ENCODE measurements at regions not wholly inside any gene's neighbourhood (a gene's known extent, or its start where the extent isn't known, plus 50 kb on each side); places are given as distances from the start of the nearest gene placed in this dataset.

- 87 to 90% methylated on average over 5 of the region's 5 CpGs for WGBS, 2 donors
Measured at GRCh38 chr2:58930537-58930936, 689.4 kb upstream of the FANCL start.

GRCh38 chr2:58928973-58929372 is 687.8 kb upstream of the FANCL start:
- no peak overlapping the region for H3K27ac ChIP-seq (ENCODE audit: low read depth in 2 of 2, low read length in 1 of 2)
- no peaks in the 10 kb centered on the region for H3K36me3 ChIP-seq (ENCODE audit: control insufficient read depth in 2 of 2, insufficient read depth in 2 of 2, low read length in 1 of 2)
- H3K9me3 ChIP-seq (ENCODE audit: control insufficient read depth in 2 of 2, insufficient read depth in 1 of 2, low read depth in 1 of 2, low read length in 1 of 2) = no peaks in the 10 kb centered on the region

More at GRCh38 chr2:58930537-58930936, 689.4 kb upstream of the FANCL start:
- Histone ChIP-seq H3K4me3 (ENCODE audit: low read depth in 1 of 2, low read length in 2 of 2) (no peak overlapping the region), H3K27me3 (ENCODE audit: control insufficient read depth in 1 of 2, insufficient read depth in 2 of 2, low read length in 2 of 2) (no peaks in the 10 kb centered on the region), H3K27ac (ENCODE audit: low read depth in 2 of 2, low read length in 1 of 2) (no peak overlapping the region), H3K36me3 (ENCODE audit: control insufficient read depth in 2 of 2, insufficient read depth in 2 of 2, low read length in 1 of 2) (no peaks in the 10 kb centered on the region), H3K9me3 (ENCODE audit: control insufficient read depth in 2 of 2, insufficient read depth in 1 of 2, low read depth in 1 of 2, low read length in 1 of 2) (no peaks in the 10 kb centered on the region), H3K4me1 (ENCODE audit: control insufficient read depth in 2 of 2, insufficient read depth in 2 of 2, low read length in 1 of 2) (no peaks in the 10 kb centered on the region)

GRCh38 chr2:58928391-58928790 is 687.3 kb upstream of the FANCL start:
- Histone ChIP-seq H3K9me3 (ENCODE audit: control insufficient read depth in 2 of 2, insufficient read depth in 1 of 2, low read depth in 1 of 2, low read length in 1 of 2) (no peaks in the 10 kb centered on the region), H3K4me1 (ENCODE audit: control insufficient read depth in 2 of 2, insufficient read depth in 2 of 2, low read length in 1 of 2) (no peaks in the 10 kb centered on the region), H3K4me3 (ENCODE audit: low read depth in 1 of 2, low read length in 2 of 2) (no peak overlapping the region), H3K36me3 (ENCODE audit: control insufficient read depth in 2 of 2, insufficient read depth in 2 of 2, low read length in 1 of 2) (no peaks in the 10 kb centered on the region), H3K27me3 (ENCODE audit: control insufficient read depth in 1 of 2, insufficient read depth in 2 of 2, low read length in 2 of 2) (no peaks in the 10 kb centered on the region), H3K27ac (ENCODE audit: low read depth in 2 of 2, low read length in 1 of 2) (no peak overlapping the region)
- 55 to 63% methylated on average over 6 of the region's 6 CpGs for WGBS, 2 donors

More at GRCh38 chr2:58928973-58929372, 687.8 kb upstream of the FANCL start:
- H3K4me3 ChIP-seq (ENCODE audit: low read depth in 1 of 2, low read length in 2 of 2) = no peak overlapping the region
- H3K4me1 ChIP-seq (ENCODE audit: control insufficient read depth in 2 of 2, insufficient read depth in 2 of 2, low read length in 1 of 2) = no peaks in the 10 kb centered on the region
- H3K27me3 ChIP-seq (ENCODE audit: control insufficient read depth in 1 of 2, insufficient read depth in 2 of 2, low read length in 2 of 2) = no peaks in the 10 kb centered on the region

- 89 to 90% methylated on average over 5 of the region's 5 CpGs for WGBS, 2 donors
Measured at GRCh38 chr2:58926112-58926511, 685.0 kb upstream of the FANCL start.

GRCh38 chr2:58925676-58926081 is 684.6 kb upstream of the FANCL start:
- Histone ChIP-seq H3K27ac (ENCODE audit: low read depth in 2 of 2, low read length in 1 of 2) (no peak overlapping the region), H3K27me3 (ENCODE audit: control insufficient read depth in 1 of 2, insufficient read depth in 2 of 2, low read length in 2 of 2) (no peaks in the 10 kb centered on the region), H3K4me3 (ENCODE audit: low read depth in 1 of 2, low read length in 2 of 2) (no peak overlapping the region), H3K9me3 (ENCODE audit: control insufficient read depth in 2 of 2, insufficient read depth in 1 of 2, low read depth in 1 of 2, low read length in 1 of 2) (no peaks in the 10 kb centered on the region), H3K36me3 (ENCODE audit: control insufficient read depth in 2 of 2, insufficient read depth in 2 of 2, low read length in 1 of 2) (no peaks in the 10 kb centered on the region), H3K4me1 (ENCODE audit: control insufficient read depth in 2 of 2, insufficient read depth in 2 of 2, low read length in 1 of 2) (no peaks in the 10 kb centered on the region)
- 75 to 80% methylated on average over 4 of the region's 4 CpGs for WGBS, 2 donors

More at GRCh38 chr2:58926112-58926511, 685.0 kb upstream of the FANCL start:
- Histone ChIP-seq H3K4me1 (ENCODE audit: control insufficient read depth in 2 of 2, insufficient read depth in 2 of 2, low read length in 1 of 2) (no peaks in the 10 kb centered on the region), H3K36me3 (ENCODE audit: control insufficient read depth in 2 of 2, insufficient read depth in 2 of 2, low read length in 1 of 2) (no peaks in the 10 kb centered on the region), H3K27me3 (ENCODE audit: control insufficient read depth in 1 of 2, insufficient read depth in 2 of 2, low read length in 2 of 2) (no peaks in the 10 kb centered on the region), H3K27ac (ENCODE audit: low read depth in 2 of 2, low read length in 1 of 2) (no peak overlapping the region), H3K9me3 (ENCODE audit: control insufficient read depth in 2 of 2, insufficient read depth in 1 of 2, low read depth in 1 of 2, low read length in 1 of 2) (no peaks in the 10 kb centered on the region), H3K4me3 (ENCODE audit: low read depth in 1 of 2, low read length in 2 of 2) (no peak overlapping the region)

GRCh38 chr2:58923869-58924268 is 682.7 kb upstream of the FANCL start:
- Histone ChIP-seq H3K36me3 (ENCODE audit: control insufficient read depth in 2 of 2, insufficient read depth in 2 of 2, low read length in 1 of 2) (no peaks in the 10 kb centered on the region), H3K4me3 (ENCODE audit: low read depth in 1 of 2, low read length in 2 of 2) (no peak overlapping the region), H3K9me3 (ENCODE audit: control insufficient read depth in 2 of 2, insufficient read depth in 1 of 2, low read depth in 1 of 2, low read length in 1 of 2) (peaks cover 0 to 3% of the 10 kb centered on the region in 2 donors), H3K4me1 (ENCODE audit: control insufficient read depth in 2 of 2, insufficient read depth in 2 of 2, low read length in 1 of 2) (no peaks in the 10 kb centered on the region), H3K27me3 (ENCODE audit: control insufficient read depth in 1 of 2, insufficient read depth in 2 of 2, low read length in 2 of 2) (no peaks in the 10 kb centered on the region), H3K27ac (ENCODE audit: low read depth in 2 of 2, low read length in 1 of 2) (no peak overlapping the region)
- WGBS, 2 donors = 77 to 94% methylated on average over 1 of the region's 1 CpG

- WGBS, 2 donors = 96 to 100% methylated on average over 1 of the region's 1 CpG
- H3K27ac ChIP-seq (ENCODE audit: low read depth in 2 of 2, low read length in 1 of 2) = no peak overlapping the region
- H3K9me3 ChIP-seq (ENCODE audit: control insufficient read depth in 2 of 2, insufficient read depth in 1 of 2, low read depth in 1 of 2, low read length in 1 of 2) = peaks cover 0 to 3% of the 10 kb centered on the region in 2 donors
- H3K36me3 ChIP-seq (ENCODE audit: control insufficient read depth in 2 of 2, insufficient read depth in 2 of 2, low read length in 1 of 2) = no peaks in the 10 kb centered on the region
- no peak overlapping the region for H3K4me3 ChIP-seq (ENCODE audit: low read depth in 1 of 2, low read length in 2 of 2)
- H3K4me1 ChIP-seq (ENCODE audit: control insufficient read depth in 2 of 2, insufficient read depth in 2 of 2, low read length in 1 of 2) = no peaks in the 10 kb centered on the region
- H3K27me3 ChIP-seq (ENCODE audit: control insufficient read depth in 1 of 2, insufficient read depth in 2 of 2, low read length in 2 of 2) = no peaks in the 10 kb centered on the region
Measured at GRCh38 chr2:58922245-58922644, 681.1 kb upstream of the FANCL start.

GRCh38 chr2:58921676-58922075 is 680.6 kb upstream of the FANCL start:
- H3K27me3 ChIP-seq (ENCODE audit: control insufficient read depth in 1 of 2, insufficient read depth in 2 of 2, low read length in 2 of 2) = no peaks in the 10 kb centered on the region
- H3K27ac ChIP-seq (ENCODE audit: low read depth in 2 of 2, low read length in 1 of 2) = no peak overlapping the region
- no peak overlapping the region for H3K4me3 ChIP-seq (ENCODE audit: low read depth in 1 of 2, low read length in 2 of 2)
- H3K9me3 ChIP-seq (ENCODE audit: control insufficient read depth in 2 of 2, insufficient read depth in 1 of 2, low read depth in 1 of 2, low read length in 1 of 2) = peaks cover 0 to 3% of the 10 kb centered on the region in 2 donors
- H3K4me1 ChIP-seq (ENCODE audit: control insufficient read depth in 2 of 2, insufficient read depth in 2 of 2, low read length in 1 of 2) = no peaks in the 10 kb centered on the region
- H3K36me3 ChIP-seq (ENCODE audit: control insufficient read depth in 2 of 2, insufficient read depth in 2 of 2, low read length in 1 of 2) = no peaks in the 10 kb centered on the region
- 70 to 75% methylated on average over 2 of the region's 2 CpGs for WGBS, 2 donors

GRCh38 chr2:58920001-58920400 is 678.9 kb upstream of the FANCL start:
- Histone ChIP-seq H3K4me1 (ENCODE audit: control insufficient read depth in 2 of 2, insufficient read depth in 2 of 2, low read length in 1 of 2) (no peaks in the 10 kb centered on the region), H3K27ac (ENCODE audit: low read depth in 2 of 2, low read length in 1 of 2) (no peak overlapping the region), H3K36me3 (ENCODE audit: control insufficient read depth in 2 of 2, insufficient read depth in 2 of 2, low read length in 1 of 2) (no peaks in the 10 kb centered on the region), H3K4me3 (ENCODE audit: low read depth in 1 of 2, low read length in 2 of 2) (no peak overlapping the region), H3K27me3 (ENCODE audit: control insufficient read depth in 1 of 2, insufficient read depth in 2 of 2, low read length in 2 of 2) (no peaks in the 10 kb centered on the region), H3K9me3 (ENCODE audit: control insufficient read depth in 2 of 2, insufficient read depth in 1 of 2, low read depth in 1 of 2, low read length in 1 of 2) (peaks cover 0 to 3% of the 10 kb centered on the region in 2 donors)
- WGBS, 2 donors = 100% methylated on average over 2 of the region's 2 CpGs

GRCh38 chr2:58919316-58919715 is 678.2 kb upstream of the FANCL start:
- 69 to 77% methylated on average over 4 of the region's 4 CpGs for WGBS, 2 donors
- no peaks in the 10 kb centered on the region for H3K27me3 ChIP-seq (ENCODE audit: control insufficient read depth in 1 of 2, insufficient read depth in 2 of 2, low read length in 2 of 2)
- H3K27ac ChIP-seq (ENCODE audit: low read depth in 2 of 2, low read length in 1 of 2) = no peak overlapping the region
- H3K36me3 ChIP-seq (ENCODE audit: control insufficient read depth in 2 of 2, insufficient read depth in 2 of 2, low read length in 1 of 2) = no peaks in the 10 kb centered on the region
- H3K4me1 ChIP-seq (ENCODE audit: control insufficient read depth in 2 of 2, insufficient read depth in 2 of 2, low read length in 1 of 2) = no peaks in the 10 kb centered on the region
- peaks cover 0 to 3% of the 10 kb centered on the region in 2 donors for H3K9me3 ChIP-seq (ENCODE audit: control insufficient read depth in 2 of 2, insufficient read depth in 1 of 2, low read depth in 1 of 2, low read length in 1 of 2)
- no peak overlapping the region for H3K4me3 ChIP-seq (ENCODE audit: low read depth in 1 of 2, low read length in 2 of 2)
